ENCODE measurements at regions not wholly inside any gene's neighbourhood (a gene's known extent, or its start where the extent isn't known, plus 50 kb on each side); places are given as distances from the start of the nearest gene placed in this dataset.

DNA sequence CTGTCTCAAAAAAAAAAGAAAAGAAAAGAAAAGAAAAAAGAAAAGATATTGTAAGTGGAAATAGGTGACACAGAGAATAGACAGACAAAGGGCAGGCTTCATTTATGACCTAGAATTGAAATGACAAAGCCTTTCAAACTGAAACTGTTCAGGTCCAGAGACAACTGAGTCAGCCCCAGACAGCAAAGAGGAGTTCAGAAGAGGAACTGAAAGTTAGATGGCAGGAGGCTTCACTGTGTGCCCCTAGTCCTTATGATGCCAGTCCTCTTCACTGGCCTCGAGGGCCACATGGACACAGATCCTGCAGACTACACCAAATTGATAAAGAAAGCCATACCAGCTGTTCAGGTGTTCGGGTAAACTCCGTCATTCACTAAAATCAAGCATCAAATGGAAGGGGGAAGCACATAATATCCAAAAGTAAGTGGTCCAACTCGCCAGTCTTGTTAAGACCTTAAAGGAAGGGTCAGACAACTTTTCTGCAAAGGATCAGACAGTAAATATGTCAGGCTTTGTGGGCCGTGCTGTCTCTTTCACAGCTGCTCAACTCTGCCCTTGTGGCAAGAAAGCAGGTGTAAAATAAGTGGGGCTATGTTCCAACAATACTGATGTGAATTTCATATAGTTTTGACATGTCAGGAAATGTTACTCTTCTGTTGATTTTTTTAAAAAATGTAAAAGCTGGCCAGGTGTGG, 231.9 kb upstream of the MGAT5 start:
- no peaks in the 10 kb centered on the region for H3K36me3 Mint-ChIP-seq (ENCODE audit: insufficient read depth in 1 of 3, low read depth in 3 of 3)

More for the DNA sequence above, 231.9 kb upstream of the MGAT5 start:
- no peaks in the 10 kb centered on the region for H3K27me3 ChIP-seq (ENCODE audit: insufficient read depth, low read length)
- Mint-ChIP-seq H3K9me3 (no peaks in the 10 kb centered on the region), H3K27ac (no peak overlapping the region), H3K27me3 (ENCODE audit: low read depth) (no peaks in the 10 kb centered on the region), H3K4me1 (peaks cover 7 to 12% of the 10 kb centered on the region in 2 experiments), H3K4me3 (no peak overlapping the region)
- no peak overlapping the region for H2BK20ac ChIP-seq (ENCODE audit: low read depth, low read length, poor library complexity, severe bottlenecking)
- H3K4me2 ChIP-seq (ENCODE audit: insufficient read depth, insufficient read length, low read length): no peak overlapping the region
- H2AK5ac ChIP-seq (ENCODE audit: insufficient read length, low read length): no peak overlapping the region
- no peak overlapping the region for H2AFZ ChIP-seq (ENCODE audit: low read length)
- WGBS (ENCODE audit: extremely low coverage, insufficient read length, low lambda C conversion rate): no CpG with 5 or more reads among the region's 5 CpGs
- H3K23me2 ChIP-seq (ENCODE audit: insufficient read length, low read depth, low read length, poor library complexity, severe bottlenecking): no peaks in the 10 kb centered on the region
- no peak overlapping the region for H4K8ac ChIP-seq (replicated peaks; ENCODE audit: insufficient read length, low read depth, low read length)
- no peaks in the 10 kb centered on the region; the same call in 1 of the 2 replicates for H3K4me1 ChIP-seq (ENCODE audit: insufficient read depth, low read length)
- no peak overlapping the region for H3K14ac ChIP-seq (ENCODE audit: insufficient read depth, low read length)
- H2BK120ac ChIP-seq (ENCODE audit: low read depth, low read length, poor library complexity, severe bottlenecking): no peak overlapping the region
- DNase-seq: no peak
- no peak overlapping the region for H3K23ac ChIP-seq (ENCODE audit: insufficient read length, low read depth, low read length)
- no peak overlapping the region for H4K5ac ChIP-seq (ENCODE audit: insufficient read length, low read depth, low read length)
- H2BK5ac ChIP-seq (ENCODE audit: insufficient read length, low read length): no peak overlapping the region
- no peak overlapping the region for H3T11ph ChIP-seq (ENCODE audit: low read length)
- H3K79me1 ChIP-seq (ENCODE audit: insufficient read depth, low read depth, low read length, poor library complexity, severe bottlenecking): no peaks in the 10 kb centered on the region
- H3K4ac ChIP-seq (ENCODE audit: low read depth, low read length): no peak overlapping the region
- H4K20me1 ChIP-seq (ENCODE audit: control insufficient read depth, insufficient read depth, insufficient read length): no peaks in the 10 kb centered on the region
- H3K56ac ChIP-seq (ENCODE audit: insufficient read length, low read depth, low read length): no peak overlapping the region
- H3K18ac ChIP-seq (ENCODE audit: insufficient read length, low read depth, low read length): no peak overlapping the region
- H4K91ac ChIP-seq (ENCODE audit: insufficient read length, low read depth, low read length): no peak overlapping the region
- TF ChIP-seq, protein P1, sequence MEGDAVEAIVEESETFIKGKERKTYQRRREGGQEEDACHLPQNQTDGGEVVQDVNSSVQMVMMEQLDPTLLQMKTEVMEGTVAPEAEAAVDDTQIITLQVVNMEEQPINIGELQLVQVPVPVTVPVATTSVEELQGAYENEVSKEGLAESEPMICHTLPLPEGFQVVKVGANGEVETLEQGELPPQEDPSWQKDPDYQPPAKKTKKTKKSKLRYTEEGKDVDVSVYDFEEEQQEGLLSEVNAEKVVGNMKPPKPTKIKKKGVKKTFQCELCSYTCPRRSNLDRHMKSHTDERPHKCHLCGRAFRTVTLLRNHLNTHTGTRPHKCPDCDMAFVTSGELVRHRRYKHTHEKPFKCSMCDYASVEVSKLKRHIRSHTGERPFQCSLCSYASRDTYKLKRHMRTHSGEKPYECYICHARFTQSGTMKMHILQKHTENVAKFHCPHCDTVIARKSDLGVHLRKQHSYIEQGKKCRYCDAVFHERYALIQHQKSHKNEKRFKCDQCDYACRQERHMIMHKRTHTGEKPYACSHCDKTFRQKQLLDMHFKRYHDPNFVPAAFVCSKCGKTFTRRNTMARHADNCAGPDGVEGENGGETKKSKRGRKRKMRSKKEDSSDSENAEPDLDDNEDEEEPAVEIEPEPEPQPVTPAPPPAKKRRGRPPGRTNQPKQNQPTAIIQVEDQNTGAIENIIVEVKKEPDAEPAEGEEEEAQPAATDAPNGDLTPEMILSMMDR (conservative IDR thresholded peaks at IDR 0.05): no peak
- H3K9me3 ChIP-seq (ENCODE audit: control insufficient read depth, low read depth, low read length): no peaks in the 10 kb centered on the region
- H2BK15ac ChIP-seq (ENCODE audit: low read depth, low read length): no peak overlapping the region
- no peak overlapping the region for H3K9ac ChIP-seq (ENCODE audit: extremely low read depth, insufficient read length, low read length)
- no peaks in the 10 kb centered on the region for H3K79me2 ChIP-seq (ENCODE audit: insufficient read depth, low read length)
- no peak overlapping the region for H3K27ac ChIP-seq (ENCODE audit: insufficient read length, low read depth, low read length)
- no peak overlapping the region for H2BK12ac ChIP-seq (ENCODE audit: insufficient read length, low read depth, low read length)
